ENCODE measurements at regions not wholly inside any gene's neighbourhood (a gene's known extent, or its start where the extent isn't known, plus 50 kb on each side); places are given as distances from the start of the nearest gene placed in this dataset.

DNA sequence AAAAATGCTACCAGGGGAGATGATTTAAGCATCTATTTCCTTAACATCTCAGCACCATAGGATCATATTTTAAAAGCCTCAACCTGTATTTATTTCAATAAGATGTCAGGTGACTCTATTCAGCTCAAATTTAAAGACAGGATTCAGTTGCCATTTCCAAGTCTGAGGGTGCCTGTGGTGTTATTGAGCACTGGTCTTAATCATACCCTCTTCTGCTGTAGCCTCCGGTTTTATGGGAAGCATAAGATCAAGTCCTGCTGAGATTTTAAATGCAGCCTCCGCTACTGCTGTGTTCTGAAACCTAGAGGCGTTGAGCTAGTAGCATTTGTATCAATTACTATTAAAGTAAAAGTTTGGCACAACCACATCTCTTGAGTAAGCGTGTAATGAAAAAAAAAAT lies 185.7 kb upstream of the NWD2 start:
- in situ Hi-C loops (cut with MboI; ENCODE audit: low sequenced_read_pairs) = no loop called here

DNA sequence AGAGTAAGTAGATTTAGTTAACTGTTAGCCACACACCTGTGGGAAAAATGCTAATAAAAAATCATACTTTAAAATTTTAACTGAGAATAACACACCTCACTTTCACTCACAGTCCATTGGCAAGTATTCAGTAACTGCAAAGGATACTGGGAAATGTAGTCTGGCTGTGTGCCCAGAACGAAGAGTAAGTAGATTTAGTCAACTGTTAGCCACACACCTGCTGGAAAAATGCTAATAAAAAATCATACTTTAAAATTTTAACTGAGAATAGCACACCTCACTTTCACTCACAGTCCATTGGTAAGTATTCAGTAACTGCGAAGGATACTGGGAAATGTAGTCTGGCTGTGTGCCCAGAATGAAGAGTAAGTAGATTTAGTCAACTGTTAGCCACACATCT lies 178.4 kb upstream of the NWD2 start:
- in situ Hi-C loops (cut with MboI; ENCODE audit: low sequenced_read_pairs) = no loop called here

DNA sequence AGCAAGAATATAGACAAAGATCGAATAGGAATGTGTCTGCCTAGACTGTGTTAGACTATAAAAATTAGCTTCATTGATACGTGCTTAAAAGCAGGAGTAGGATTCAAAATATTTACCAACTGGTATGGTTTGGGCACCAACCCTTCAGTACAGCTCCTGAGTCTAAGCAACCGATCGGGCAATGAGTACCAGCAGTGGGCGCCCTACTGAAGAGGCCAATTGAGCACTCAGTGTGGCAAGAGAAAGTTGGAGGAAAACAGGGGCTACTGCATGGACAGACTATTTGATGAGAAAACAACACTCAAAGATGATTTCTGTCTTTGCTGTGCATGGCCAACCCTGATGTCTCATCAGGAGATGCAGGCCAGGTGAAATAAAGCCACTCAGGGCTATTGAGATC lies 176.0 kb upstream of the NWD2 start:
- in situ Hi-C loops (cut with MboI; ENCODE audit: low sequenced_read_pairs) = no loop called here

DNA sequence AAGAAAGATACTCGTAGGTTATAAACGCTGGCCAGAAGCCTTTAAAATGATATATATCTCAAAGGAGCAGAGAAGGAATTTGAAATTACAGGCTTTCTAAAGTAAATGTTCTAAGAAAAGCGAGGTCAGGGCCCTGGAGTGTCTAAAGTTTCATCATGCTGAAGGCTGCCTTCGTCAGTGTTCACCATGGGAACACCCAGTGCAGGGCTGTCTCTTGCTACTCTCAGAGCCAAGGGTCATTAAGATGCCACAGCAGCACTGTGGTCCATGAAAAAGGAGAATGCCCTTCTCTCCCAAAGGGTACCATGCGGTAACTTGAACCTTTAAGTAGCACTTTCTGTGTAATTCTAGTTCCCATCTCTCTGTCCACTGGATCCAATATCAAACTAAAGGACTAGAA lies 174.5 kb upstream of the NWD2 start:
- in situ Hi-C loops (cut with MboI; ENCODE audit: low sequenced_read_pairs) = no loop called here

DNA sequence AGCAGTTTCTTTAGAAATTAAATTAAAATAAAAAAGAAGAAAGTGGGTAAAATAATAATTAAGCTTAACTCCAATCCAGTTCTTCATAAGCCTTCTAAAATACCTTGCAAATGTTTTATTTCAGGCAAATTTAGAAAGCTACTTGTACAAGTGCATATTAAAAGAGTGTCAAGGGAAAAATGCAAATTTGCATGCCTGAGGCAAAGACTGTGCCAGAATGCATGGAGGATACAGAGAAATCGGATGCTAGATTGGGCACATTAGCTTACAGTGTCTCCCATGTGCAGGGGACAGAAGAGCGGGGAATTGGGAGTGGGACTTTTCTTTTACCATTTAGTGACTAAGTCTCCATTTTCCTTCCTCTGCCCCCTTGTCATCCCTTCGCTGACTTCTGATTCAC lies 173.0 kb upstream of the NWD2 start:
- in situ Hi-C loops (cut with MboI; ENCODE audit: low sequenced_read_pairs) = no loop called here

DNA sequence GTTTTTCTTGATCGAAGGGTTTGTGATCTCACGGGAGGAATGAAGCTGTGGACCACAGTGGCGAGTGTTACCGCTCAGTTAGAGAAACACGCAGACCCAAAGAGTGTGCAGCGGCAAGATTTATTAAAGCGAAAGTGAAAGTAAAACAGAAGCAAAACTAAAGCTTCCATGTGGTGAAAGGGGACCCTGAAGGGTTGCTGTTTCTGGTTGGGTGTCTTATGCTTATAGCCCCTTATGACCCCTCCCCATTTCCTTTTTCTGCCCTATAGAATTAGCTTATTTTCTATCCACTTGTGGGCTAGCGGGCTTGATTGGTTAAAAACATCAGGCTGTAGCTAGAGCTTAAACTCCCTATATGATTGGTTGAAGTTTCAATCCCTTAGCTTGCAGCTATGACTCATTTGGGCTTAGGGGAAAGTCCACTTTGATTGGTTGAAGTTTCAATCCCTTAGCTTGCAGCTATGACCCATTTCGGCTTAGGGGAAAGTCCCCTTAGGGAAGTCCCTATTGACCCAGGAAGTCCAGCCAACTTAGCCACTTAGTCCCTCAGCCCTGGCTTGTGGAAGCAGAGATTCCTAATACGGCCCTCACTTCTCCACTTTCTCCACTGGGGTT lies 171.2 kb upstream of the NWD2 start:
- in situ Hi-C loops (cut with MboI; ENCODE audit: low sequenced_read_pairs) = no loop called here

DNA sequence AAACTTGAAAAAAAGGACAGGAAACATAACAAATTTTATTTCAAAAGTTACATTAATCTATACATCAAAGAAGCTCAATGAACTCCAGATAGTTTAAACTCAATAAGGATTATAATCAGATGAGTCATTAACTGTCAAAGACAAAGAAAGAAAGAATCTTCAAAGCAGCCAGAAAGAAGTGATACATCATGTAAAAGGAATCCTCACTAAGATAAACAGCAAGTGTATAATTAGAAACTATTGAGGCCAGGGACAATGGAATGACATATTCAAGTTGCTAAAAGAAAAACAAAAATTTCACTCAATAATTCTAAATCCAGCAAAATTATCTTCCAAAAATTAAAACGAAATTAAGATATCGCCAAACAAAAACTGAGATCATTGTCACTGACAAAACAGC lies 161.6 kb upstream of the NWD2 start:
- in situ Hi-C loops (cut with MboI; ENCODE audit: low sequenced_read_pairs) = no loop called here

DNA sequence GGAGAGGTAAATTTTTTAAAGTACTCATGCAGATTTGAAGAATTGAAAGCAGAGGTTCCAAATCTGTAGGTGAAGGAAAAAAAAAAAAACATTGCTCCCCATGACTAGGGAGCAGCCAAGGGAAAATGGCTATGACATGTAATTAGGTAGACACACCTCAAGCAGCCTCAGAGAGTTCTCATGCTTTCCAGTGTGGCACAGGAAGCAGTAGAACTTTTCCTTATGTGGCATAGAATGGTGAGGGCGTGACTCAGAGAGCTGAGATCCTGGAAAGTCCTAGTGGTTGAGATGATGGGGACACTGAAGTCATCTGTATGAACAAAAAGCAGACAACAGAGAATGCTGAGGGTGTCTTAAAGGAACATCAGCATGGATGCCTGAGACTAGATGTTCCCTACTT lies 148.6 kb upstream of the NWD2 start:
- in situ Hi-C loops (cut with MboI; ENCODE audit: low sequenced_read_pairs) = no loop called here

DNA sequence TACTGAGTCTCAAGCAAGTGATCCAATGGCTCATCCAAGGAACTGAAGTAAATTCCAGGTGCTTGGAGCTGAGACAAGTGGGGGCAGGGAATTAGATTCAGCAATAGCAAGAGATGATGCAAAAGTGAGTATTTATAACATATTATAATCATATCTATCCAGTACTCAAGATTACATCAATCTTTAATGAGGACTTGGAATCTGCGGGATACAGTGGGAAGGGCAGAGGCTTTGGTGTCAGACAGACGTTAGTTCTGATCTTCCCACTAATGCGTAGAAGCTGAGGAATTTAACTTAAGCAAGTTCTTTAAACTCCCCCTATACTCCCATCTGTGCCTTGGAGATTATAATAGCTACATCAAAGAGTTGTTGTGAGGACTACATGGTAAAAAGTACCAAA lies 143.4 kb upstream of the NWD2 start:
- in situ Hi-C loops (cut with MboI; ENCODE audit: low sequenced_read_pairs) = no loop called here

DNA sequence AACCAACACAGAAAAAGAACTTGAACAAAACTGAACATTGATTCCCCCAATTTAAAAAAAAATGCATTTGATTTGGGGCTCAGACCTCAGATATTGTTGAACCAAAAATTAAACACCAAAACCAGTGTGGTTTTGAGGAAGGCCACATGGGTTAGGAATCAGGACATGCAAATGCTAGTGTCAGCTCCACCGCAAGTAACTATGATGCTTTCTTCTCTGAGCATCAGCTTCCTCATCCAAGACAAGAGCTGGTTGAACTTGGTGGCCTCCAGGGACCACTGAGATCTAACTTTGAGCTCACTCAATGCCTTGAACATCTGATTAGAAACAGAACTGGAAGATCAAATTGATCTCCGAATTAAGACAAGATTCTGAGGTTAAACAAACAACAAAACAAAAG lies 142.9 kb upstream of the NWD2 start:
- in situ Hi-C loops (cut with MboI; ENCODE audit: low sequenced_read_pairs) = no loop called here

DNA sequence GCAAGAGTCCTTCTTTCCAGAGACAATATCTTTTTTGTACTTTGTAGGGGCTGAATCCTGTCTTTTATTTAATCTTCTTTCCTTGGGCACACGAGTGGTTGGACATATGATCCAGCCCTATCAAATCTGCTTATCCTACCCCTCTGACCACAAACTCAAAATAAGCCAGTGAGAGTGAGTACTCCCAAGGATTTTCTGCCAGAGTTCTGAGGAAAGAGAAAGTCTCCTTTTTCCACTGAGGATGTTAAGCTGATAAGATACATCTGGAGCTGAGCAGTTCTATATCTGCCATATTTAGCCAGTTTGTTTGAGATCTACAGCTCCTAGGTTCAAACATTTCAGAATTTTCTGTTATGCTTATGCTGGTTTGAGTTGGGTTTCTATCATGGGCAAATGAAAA lies 134.8 kb upstream of the NWD2 start:
- in situ Hi-C loops (cut with MboI; ENCODE audit: low sequenced_read_pairs) = no loop called here

DNA sequence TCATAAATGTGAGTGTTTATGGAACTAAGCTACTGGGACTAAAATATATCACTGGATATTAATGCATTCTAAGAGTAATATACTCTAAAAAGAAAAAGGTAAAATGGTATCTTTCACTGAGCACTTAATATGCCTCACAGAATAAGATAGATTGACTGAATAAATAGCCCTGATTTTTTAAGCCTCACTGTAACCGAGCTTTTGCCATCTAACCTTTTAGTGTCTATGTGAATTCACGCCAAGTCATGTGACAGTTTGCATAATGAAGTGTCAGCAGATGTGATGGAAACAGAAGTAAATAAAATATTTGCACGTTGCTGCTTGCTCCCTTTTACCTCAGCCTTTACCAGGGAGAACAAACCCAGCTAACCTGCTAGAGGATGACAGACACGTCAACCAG lies 119.7 kb upstream of the NWD2 start:
- in situ Hi-C loops (cut with MboI; ENCODE audit: low sequenced_read_pairs) = no loop called here

DNA sequence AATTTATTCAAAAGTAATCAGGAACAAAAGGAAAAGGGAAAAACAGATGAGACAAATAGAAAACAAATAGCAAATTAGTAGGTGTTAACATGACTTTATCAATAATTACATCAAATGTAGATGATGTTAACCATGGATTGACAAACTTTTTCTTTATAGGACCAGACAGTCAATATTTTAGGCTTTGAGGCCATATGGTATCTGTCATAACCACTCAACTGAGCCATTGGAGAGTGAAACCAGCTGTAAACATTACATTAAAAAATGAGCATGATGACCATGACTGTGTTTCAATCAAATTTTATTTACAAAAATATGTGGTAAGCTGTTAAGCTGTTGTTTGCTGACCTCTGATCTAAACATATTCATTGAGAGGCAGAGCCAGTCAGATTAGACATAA lies 118.5 kb upstream of the NWD2 start:
- in situ Hi-C loops (cut with MboI; ENCODE audit: low sequenced_read_pairs) = no loop called here

DNA sequence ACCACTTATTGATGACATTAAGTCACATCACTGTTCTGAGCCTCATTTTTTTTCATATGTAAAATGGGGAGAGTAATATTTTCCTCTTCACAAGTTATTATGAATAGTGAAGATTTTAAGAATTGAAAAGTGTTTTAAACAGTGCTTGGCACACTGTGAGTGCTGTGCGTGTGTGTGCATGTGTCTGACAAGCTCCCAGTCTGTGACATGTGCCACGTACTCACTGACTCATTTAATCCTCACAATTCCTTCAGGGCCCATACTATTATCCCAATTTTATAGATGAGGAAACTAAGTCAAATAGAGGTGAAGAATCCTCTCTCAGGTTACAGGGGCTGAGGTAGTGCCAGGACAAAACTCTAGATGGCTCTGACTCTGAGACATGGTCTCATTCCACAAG lies 114.1 kb upstream of the NWD2 start:
- in situ Hi-C loops (cut with MboI; ENCODE audit: low sequenced_read_pairs) = no loop called here

DNA sequence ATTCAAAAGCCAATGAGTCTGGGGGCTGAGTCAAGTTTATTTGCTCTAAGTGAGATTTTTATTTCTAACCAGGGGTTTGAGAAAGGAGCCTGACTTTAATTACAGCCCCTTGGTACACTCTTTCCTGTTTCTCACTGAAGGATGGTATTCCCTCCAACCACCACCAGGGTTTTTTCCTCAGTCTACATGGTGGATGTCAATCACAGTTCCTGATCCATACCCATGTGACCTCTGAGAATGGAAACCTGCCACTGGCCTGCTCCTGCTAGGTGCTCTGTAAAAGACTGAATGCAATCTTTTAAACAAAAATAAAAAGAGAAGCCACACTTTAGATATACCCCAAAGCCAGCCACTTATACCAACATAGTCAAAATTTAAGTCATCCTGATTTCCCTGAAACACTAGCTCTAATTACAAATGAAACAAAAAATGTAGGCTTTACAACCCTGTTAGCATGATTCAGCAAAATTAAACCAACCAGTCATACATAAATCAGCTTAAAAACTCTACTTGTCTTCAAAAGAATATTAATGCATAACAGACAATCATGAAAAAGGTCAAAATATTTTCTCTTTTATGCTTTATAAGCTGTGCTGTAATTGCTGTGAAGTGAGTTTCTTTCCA lies 112.1 kb upstream of the NWD2 start:
- in situ Hi-C loops (cut with MboI; ENCODE audit: low sequenced_read_pairs) = no loop called here

DNA sequence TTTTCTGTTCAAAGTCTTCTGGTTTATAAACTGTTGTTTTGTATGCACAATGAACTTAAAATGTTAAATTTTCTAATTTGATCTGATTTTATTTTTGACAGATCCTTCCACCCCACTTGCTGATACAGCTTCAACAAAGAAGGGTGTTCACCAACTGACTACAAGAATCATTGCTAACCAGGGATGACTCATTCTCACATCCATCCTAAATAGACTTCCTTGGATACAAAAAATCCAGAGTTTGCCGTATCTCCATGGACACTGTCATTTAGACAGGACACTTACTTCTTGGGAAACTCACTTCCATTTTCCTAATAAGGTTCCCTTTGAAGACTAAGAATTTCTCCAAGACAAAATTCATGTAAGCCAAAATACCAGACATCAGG lies 111.6 kb upstream of the NWD2 start:
- in situ Hi-C loops (cut with MboI; ENCODE audit: low sequenced_read_pairs) = no loop called here

DNA sequence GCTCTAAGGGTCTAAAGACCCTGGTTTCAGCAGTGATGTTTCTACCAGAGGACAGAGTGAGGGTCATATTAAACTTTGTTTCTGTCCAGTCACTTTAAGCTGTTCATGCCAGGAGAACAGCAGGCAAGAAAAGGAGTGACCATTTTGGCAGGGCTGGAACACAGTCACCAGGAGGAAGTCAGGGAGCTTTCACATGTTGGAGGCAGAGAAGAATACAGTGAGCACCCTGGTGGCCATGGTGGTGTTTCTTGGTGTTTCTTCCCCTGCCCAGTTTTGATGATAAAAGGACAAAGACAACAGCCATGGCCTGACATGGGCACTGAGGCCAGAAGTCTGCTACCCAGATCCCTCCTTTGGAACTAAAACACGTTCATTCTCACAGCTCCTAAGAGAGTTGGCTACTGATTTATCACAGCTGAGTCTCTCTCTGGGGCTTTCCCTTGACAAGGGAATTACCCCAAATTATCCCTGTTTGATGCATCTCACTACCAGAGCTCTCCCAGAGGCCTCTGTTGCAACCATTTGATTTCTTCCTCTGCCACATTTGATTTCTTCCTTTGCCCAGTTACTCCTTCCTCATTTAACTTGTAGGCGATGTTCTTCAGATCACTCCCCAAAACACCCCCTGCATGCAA lies 106.4 kb upstream of the NWD2 start:
- in situ Hi-C loops (cut with MboI; ENCODE audit: low sequenced_read_pairs) = no loop called here

DNA sequence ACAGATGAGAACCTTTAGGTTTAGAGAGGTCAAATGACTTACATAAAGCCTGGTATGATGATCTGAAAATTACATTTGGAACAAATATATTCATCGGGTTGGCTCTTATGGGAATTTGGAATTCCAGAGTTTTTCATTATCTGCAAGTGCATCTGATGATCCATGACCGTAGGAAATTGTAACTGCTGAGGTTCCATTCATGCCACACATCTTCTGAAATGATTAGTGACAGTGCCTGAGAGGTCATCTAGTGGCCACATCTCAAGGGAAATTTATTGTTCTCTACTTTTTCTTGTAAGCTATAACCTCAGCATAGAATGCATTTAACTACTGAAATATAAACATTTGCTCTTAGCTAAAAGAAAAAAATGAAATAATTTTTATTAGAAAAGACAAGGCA lies 105.8 kb upstream of the NWD2 start:
- in situ Hi-C loops (cut with MboI; ENCODE audit: low sequenced_read_pairs) = no loop called here

DNA sequence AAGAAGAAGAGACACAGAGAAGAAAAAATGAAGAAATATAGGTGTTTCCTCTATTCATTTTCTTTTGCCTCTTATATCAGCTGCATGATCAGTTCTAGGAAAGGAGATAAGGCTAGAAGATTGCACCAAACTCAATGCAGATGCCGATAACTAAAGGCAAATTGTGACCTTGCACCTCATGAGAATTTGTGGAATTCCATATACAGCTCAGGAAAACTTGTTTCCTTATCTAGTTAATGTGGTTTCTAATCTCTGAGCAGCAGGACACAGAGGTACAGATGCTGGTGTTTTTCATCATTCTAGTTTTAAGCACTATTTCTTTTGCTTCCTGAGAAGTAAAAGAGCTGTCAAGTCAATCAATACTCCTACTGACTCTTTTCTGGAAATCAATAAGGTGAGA lies 104.6 kb upstream of the NWD2 start:
- in situ Hi-C loops (cut with MboI; ENCODE audit: low sequenced_read_pairs) = no loop called here

DNA sequence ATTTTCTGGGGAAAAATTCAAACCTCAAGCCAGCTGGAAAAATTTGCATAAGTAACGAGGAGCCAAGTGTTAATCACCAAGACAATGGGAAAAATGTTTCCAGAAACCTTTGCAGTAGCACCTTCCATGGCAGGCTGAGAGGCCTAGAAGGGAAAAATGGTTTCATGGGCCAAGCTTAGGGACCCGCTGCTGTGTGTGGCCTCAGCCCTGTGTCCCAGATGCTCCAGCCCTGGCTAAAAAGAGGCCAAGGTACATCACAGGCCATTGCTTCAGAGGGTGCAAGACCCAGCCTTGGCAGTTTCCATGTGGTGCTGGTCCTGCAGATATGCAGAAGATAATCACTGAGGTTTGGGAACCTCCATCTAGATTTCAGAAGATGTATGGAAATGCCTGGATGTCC lies 98.3 kb upstream of the NWD2 start:
- in situ Hi-C loops (cut with MboI; ENCODE audit: low sequenced_read_pairs) = no loop called here

DNA sequence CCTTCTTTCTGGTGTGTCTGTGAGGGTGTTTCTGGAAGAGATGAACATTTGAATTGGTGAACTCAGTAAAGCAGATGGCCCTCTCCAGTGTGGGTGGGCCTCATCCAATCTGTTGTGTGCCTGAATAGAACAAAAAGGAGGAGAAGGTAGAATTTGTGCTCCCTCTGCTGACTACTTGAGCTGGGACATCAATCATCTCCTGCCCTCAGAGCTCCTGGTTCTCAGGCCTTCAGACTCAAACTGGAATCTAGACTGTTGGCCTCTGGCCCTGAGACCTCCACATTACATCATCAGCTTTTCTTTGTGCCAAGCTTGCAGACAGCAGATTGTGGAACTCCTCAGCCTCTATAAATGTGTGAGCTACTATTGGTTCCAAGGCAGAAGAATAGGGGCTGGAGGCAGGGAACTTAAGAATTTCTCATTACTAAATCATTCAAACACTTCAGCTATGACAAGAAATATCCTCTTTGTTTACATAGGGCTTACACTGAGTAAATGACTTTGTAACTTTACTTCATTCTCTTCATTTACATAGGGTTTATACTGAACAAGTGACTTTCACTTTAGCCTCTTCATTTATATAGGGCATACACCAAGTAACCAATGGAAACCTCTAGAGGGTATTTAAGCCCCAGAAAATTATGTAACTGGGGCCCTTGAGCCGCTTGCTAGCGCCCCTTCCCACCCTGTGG lies 86.9 kb upstream of the NWD2 start:
- in situ Hi-C loops (cut with MboI; ENCODE audit: low sequenced_read_pairs) = no loop called here

DNA sequence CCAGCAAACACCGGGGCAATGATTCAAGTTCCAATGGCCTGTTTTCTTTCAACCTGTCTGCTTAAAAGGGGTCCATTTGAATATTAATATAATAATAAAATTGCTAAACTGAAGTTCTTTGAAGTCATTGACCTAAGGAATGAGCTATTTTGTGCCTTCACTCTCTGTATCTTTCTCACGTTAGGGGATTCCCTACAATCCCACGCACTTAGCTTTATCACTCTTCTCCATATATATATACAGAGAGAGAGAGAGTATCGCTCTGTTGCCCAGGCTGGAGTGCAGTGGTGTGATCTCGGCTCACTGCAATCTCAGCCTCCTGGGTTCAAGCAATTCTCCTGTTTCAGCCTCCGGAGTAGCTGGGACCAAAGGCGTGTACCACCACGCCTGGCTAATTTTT lies 83.9 kb upstream of the NWD2 start:
- in situ Hi-C loops (cut with MboI; ENCODE audit: low sequenced_read_pairs) = no loop called here
